ENCODE measurements at regions not wholly inside any gene's neighbourhood (a gene's known extent, or its start where the extent isn't known, plus 50 kb on each side); places are given as distances from the start of the nearest gene placed in this dataset.

DNA sequence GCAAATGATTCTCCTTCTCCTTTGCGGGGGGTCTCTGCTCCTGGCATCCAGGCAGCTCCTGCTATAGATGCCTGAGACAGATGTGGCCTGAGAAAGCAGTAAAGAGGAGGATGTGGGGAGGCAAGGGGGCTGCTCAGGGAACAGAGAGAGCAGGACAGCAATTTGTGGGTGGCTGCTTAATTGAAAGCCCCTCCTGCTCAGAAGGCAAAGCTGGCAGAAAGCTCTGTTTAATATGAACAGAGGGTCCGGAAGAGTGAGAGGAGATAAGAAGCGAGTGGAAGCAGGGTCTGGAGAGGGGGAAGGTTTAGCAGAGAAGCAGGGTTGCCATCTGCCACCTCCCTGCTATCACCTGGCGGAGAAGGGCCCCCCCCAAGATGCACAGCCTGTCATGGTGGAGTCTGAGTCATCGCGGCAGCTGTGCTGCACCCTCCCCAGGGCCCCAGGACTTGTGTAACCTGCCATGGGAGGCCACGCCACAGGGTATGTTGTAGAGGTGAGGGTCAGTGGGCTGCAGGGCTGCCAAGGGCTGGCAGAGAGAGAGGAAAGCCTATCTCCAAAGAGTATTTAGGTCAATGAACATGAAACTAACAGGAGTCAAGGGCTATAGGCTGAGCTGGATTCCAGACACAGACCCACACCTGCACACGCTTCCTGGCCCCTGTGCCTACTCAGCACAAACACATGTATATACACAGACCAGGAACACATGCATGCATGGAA, 1109.8 kb upstream of the AUTS2 start:
- no peak for DNase-seq (ENCODE audit: low spot score)

DNA sequence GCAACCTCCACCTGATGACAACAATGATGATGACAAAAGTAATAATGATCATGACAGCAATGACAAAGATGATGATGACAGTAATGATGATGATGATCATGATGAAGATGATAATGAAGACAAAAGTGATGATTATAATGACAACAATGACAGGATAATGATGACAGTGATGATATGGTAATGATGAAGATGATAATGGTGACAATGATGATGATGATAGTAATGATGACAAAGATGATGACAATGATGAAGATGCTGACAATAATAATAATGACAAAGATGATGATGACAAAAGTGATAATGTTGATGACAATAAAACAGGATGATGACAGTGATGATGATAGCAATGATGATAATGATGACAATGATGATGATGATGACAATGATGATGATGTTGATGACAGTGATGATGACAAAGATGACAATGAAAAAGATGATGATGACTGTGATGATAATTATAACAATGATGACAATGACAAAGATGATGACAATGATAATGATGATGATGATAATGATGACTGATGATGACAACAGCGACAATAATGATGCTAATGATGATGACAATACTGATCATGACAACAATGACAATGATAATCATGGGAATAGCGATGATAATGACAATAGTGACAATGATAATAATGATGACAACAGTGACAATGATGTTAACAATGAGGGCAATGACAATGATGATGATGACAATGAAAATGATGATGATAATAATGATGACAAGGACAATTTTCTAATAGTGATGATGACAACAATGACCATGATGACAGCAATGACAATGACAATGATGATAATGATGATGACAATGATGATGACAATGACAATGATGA, 1106.5 kb upstream of the AUTS2 start:
- DNase-seq (ENCODE audit: low spot score): no peak

GRCh38 chr7:68492359-68492690, 1106.0 kb upstream of the AUTS2 start:
- no peak for DNase-seq (ENCODE audit: low spot score)

DNA sequence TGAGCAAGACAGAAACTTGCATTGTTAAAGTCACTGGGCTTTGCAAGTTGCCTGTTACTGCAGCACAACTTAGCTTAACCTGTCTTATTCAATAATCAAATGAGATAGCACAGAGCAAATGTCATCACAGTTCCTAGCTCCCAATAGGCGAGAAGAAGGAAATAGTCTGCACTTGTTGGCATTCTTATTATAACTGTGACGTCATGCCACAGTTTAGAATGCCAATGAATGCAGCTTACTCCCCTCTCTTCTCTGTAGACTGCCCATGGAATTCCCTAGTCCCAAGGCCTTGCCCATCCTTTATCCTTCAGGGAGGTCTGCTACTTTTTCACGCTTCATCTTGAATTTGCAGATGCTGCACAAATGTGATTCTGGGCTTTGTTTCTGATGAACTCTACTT, 1094.9 kb upstream of the AUTS2 start:
- DNase-seq (ENCODE audit: low spot score): no peak

DNA sequence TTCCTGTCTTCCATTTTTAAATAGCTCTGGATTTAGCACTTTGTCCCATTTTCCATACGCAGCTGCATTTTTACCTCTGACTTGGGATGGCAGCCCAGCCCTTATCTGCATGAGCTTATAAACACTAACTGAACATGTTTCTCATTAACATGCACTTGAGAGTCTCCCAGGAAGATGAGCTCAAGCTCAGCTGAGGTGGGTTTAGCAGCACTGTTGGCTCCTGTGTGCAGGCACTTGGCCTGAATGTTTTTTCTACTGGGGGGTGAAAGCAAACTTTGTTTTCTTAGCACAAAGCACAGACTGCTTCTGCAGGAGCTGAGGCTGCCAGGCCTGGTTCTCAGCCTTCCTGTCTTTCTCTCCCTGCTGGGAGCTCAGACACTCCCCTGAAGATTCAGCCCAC, 1093.6 kb upstream of the AUTS2 start:
- no peak for DNase-seq (ENCODE audit: low spot score)

DNA sequence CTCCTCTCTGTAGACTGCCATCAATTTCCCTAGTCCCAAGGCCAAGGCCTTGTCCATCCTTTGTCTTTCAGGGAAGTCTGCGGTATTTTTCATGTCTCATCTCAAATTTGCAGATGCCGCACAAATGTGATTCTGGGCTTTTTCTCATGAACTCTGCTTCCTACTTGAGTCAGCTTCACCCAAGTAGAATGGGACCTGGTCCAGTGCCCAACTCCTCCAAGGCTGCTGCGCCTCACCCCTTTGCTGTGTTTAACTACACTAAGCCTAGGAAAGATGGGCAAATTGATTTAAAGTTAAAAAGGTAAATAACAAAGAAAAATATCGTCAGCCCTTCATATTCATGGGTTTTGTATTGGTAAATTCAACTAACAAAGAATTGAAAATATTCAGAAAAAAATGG, 1092.6 kb upstream of the AUTS2 start:
- no peak for DNase-seq (ENCODE audit: low spot score)

- no peak for DNase-seq (ENCODE audit: low spot score)
Measured at GRCh38 chr7:68507668-68508067, 1090.6 kb upstream of the AUTS2 start.

DNA sequence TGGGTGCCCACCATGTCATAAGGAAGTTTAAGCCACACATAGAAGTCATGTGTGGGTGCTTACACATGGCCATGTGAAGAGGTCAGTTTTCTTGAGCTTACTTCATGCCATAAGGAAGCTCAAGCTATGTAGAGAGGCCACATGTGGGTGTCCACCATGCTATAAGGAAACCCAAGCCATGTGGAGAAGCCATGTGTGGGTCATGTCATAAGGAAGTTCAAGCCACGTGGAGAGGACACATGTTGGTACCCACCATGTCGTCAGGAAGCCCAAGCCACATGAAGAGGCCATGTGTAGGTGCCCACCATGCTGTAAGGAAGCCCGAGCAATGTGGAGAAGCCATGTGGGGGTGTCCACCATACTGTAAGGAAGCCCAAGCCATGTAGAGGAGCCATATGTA, 1089.2 kb upstream of the AUTS2 start:
- no peak for DNase-seq (ENCODE audit: low spot score)

GRCh38 chr7:68509603-68510002, 1088.7 kb upstream of the AUTS2 start:
- no peak for DNase-seq (ENCODE audit: low spot score)

GRCh38 chr7:68511281-68511680, 1087.0 kb upstream of the AUTS2 start:
- DNase-seq (ENCODE audit: low spot score): no peak

GRCh38 chr7:68512466-68512865, 1085.8 kb upstream of the AUTS2 start:
- no peak for DNase-seq (ENCODE audit: low spot score)

- DNase-seq (ENCODE audit: low spot score): no peak
Measured at GRCh38 chr7:68518060-68518459, 1080.2 kb upstream of the AUTS2 start.

- DNase-seq (ENCODE audit: low spot score): no peak
Measured at GRCh38 chr7:68524126-68524525, 1074.1 kb upstream of the AUTS2 start.

DNA sequence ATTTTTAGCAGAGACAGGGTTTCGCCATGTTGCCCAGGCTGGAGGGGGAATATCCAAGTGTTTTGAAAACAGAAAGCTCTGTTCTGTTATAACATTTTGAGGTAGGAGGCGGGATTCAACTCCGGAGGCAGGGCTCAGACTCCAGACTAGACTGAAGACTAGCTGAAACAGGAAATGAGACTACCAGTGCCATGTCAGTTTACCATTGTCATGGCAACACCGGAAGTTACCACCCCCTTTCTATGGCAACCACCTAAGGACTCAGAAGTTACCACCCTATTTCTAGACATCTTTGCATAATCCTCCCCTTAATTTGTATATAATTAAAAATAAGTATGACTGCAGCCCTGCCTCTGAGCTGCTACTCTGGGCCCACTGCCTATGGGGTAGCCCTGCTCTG, 1069.1 kb upstream of the AUTS2 start:
- DNase-seq (ENCODE audit: low spot score): no peak

DNA sequence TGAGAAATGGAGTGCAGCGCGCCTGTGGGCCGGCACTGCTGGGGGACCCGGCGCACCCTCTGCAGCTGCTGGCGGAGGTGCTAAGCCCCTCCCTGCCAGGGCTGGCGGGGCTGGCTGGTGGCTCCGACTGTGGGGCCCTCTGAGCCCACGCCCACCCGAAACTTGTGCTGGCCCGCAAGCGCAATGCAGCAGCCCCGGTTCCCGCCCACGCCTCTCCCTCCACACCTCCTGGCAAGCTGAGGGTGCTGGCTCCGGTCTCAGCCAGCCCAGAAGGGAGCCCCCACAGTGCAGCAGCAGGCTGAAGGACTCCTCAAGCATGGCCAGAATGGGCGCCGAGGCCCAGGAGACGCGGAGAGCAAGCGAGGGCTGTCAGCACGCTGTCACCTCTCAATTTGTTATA, 1063.0 kb upstream of the AUTS2 start:
- DNase-seq (ENCODE audit: low spot score): no peak

GRCh38 chr7:68537051-68537773, 1061.1 kb upstream of the AUTS2 start:
- no peak for DNase-seq (ENCODE audit: low spot score)

DNA sequence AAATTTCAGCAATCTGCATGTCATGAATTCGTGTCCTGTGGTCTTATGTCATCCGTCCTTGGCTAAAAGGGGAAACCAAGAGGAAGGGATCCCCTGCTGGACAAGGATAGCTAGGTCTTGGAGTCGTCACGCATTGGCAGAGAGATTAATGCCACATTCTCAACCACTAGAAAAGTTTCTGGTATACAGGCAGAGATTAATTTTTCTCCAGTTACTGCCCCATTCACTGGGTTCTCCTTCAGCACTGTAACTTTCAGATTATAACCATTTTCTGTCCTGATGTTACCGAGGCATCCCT, 1060.6 kb upstream of the AUTS2 start:
- DNase-seq (ENCODE audit: low spot score): no peak

GRCh38 chr7:68542831-68543230, 1055.4 kb upstream of the AUTS2 start:
- DNase-seq (ENCODE audit: low spot score): no peak

DNA sequence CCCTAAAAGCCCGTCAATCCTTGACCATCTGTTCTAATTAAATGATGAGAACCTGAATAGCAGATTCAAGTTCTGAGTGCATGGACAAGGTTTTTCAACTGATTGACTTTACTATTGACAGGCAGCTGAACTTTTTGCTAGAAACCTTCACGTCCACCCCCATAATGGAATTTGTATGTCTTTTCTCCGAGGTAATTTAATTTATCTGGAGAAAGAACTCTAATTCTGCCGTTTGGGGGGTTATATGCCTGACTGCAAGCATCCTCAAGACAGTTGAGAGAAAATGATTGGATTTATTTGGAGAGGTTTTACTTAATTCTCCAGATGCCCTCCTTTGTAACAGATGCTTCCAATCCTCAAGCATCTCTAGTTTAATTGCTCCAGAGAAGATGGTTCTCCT, 1053.4 kb upstream of the AUTS2 start:
- no peak for DNase-seq (ENCODE audit: low spot score)

DNA sequence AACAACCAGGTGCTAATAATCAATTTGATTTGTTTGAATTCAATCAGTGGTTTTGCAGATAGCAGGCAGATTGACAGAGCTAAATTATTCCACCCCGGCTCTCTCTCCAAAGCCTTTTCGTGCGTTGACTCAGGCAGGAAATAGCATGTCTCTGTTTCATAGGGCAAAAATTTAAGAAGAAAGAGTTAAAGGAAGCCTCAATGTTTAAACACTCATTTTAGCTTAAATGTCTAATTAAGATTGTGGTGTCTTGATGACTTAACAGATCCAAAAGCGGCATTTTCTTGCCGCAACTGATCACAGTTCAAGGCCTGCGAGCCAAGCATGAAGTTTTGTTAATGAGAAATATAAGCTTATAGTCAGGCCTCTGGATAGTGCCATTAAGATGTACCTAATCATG, 1051.1 kb upstream of the AUTS2 start:
- no peak for DNase-seq (ENCODE audit: low spot score)

- DNase-seq (ENCODE audit: low spot score): no peak
Measured at GRCh38 chr7:68547799-68548198, 1050.5 kb upstream of the AUTS2 start.

DNA sequence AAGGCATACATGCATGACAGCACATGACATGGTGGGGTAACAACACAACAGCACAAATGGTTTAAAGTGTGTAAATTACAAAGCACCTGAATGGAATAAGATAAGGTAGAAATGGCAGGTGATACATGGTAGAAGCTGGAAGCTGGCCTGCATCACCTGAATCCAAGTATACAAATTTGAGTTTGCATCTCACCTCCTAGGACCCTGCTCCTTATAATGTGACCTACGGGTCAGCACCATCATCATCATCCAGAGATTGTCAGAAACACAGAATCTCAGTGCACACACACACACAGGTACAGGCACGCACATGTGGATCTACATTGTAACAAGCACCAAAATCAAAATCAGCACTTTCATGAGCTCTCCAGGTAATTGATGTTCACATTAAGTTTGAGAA, 1048.2 kb upstream of the AUTS2 start:
- DNase-seq (ENCODE audit: low spot score): no peak

GRCh38 chr7:68550635-68551034, 1047.6 kb upstream of the AUTS2 start:
- DNase-seq (ENCODE audit: low spot score): no peak

Measured in hematopoietic multipotent progenitor cell treated with erythropoietin and hydrocortisone succinate and interleukin-3 and kit ligand, for 15 days (in vitro differentiated cells).